Neutrophil (primary cell): ENCODE measurements at regions not wholly inside any gene's neighbourhood (a gene's known extent, or its start where the extent isn't known, plus 50 kb on each side); places are given as distances from the start of the nearest gene placed in this dataset.

Experiments
- H3K27ac ChIP-seq: fragments of 200-600 bp; sonication (generic); 2 replicates; pipeline ENCODE4 v1.5.1; 2016; ENCODE audit warnings: mild to moderate bottlenecking, moderate library complexity
- H3K27me3 ChIP-seq: fragments of 200-600 bp; sonication (generic); 2 replicates; pipeline ENCODE4 v1.6.0; 2016; ENCODE audit warnings: mild to moderate bottlenecking
- H3K36me3 ChIP-seq: fragments of 200-600 bp; sonication (generic); 2 replicates; pipeline ENCODE4 v1.5.1; 2017
- H3K4me1 ChIP-seq, 2 experiments: fragments of 200-600 bp in 1 of 2; sonication (generic) in 1 of 2; 1 replicate in 1 of 2; 2 replicates in 1 of 2; pipeline versions ENCODE4 v1.5.1 to v1.6.1; 2013 to 2016; ENCODE audit warnings: low read depth in 1 of 2, low read length in 1 of 2, mild to moderate bottlenecking in 1 of 2, moderate library complexity in 1 of 2; ENCODE audit not compliant: control insufficient read depth in 1 of 2, insufficient read depth in 1 of 2
- H3K4me3 ChIP-seq, 2 experiments: fragments of 200-600 bp in 1 of 2; sonication (generic) in 1 of 2; 1 replicate in 1 of 2; 2 replicates in 1 of 2; pipeline ENCODE4 v1.5.1; 2013 to 2016; ENCODE audit warnings: low read depth in 1 of 2, low read length in 1 of 2, mild to moderate bottlenecking in 1 of 2, moderate library complexity in 1 of 2
- H3K9me3 ChIP-seq: fragments of 200-600 bp; sonication (generic); 2 replicates; pipeline ENCODE4 v1.5.1; 2016
- TF ChIP-seq, protein P1 (sequence below): fragments of 200-600 bp; sonication (generic); IDR thresholded peaks from 2 replicates; pipeline ENCODE4 v1.5.1; 2016; ENCODE audit warnings: antibody characterized with exemption

DNA sequence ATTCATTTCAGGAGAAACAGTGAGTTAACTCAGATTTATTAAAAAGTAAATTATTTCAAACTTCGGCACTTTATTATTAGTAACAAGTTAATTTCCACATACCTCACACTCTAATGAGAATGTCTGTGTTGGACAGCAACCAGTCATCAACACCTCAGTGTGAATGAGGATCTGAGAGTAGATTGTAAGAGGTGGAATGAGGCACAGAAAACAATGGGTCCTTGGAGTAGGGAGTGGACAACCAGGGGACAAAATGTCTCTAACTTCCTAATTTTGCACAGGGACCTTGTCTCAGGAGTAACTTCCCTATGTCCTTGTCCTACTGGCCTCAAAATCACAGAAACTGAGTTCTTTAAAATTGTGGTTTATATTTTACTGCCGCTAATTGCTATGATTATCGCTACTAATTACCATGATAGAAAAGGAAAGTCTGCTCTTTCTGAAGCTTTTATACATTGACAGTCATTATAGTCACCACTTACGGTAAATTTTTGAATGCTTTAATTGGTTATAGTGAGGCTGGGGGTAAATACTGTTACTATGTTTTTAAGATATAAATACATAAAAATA lies 82.2 kb upstream of the LRPPRC start:
- H3K4me3 ChIP-seq: no peak overlapping the region
- no peaks in the 10 kb centered on the region for H3K27me3 ChIP-seq
- peaks cover 0 to 4% of the 10 kb centered on the region in 2 experiments for H3K4me1 ChIP-seq
- H3K36me3 ChIP-seq: no peaks in the 10 kb centered on the region
- TF ChIP-seq, protein P1, sequence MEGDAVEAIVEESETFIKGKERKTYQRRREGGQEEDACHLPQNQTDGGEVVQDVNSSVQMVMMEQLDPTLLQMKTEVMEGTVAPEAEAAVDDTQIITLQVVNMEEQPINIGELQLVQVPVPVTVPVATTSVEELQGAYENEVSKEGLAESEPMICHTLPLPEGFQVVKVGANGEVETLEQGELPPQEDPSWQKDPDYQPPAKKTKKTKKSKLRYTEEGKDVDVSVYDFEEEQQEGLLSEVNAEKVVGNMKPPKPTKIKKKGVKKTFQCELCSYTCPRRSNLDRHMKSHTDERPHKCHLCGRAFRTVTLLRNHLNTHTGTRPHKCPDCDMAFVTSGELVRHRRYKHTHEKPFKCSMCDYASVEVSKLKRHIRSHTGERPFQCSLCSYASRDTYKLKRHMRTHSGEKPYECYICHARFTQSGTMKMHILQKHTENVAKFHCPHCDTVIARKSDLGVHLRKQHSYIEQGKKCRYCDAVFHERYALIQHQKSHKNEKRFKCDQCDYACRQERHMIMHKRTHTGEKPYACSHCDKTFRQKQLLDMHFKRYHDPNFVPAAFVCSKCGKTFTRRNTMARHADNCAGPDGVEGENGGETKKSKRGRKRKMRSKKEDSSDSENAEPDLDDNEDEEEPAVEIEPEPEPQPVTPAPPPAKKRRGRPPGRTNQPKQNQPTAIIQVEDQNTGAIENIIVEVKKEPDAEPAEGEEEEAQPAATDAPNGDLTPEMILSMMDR: no peak
- no peak overlapping the region for H3K27ac ChIP-seq
- H3K9me3 ChIP-seq: no peaks in the 10 kb centered on the region

DNA sequence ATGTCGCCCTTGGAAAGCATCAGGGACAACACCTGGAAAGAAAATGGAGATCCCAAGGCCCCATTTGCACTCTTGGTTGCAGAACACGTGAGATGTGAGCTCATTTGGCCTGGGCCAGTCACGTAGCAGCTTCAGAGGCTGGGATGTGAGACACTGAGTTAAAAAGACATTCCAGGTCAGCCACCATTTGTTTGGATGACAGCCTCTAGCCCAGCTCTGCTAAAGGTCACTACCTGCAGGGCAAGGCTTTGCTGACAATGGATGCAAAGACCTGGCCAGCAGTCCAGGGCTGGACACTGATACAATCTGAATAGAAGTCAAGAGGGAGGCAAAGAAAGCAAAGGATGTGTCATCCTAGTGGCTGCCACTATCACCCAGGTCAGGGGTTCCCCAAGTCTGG lies 83.9 kb upstream of the LRPPRC start:
- H3K4me1 ChIP-seq: peaks cover 0 to 6% of the 10 kb centered on the region in 2 experiments
- no peak overlapping the region for H3K27ac ChIP-seq
- no peaks in the 10 kb centered on the region for H3K9me3 ChIP-seq
- TF ChIP-seq, protein P1: no peak
- H3K27me3 ChIP-seq: no peaks in the 10 kb centered on the region
- no peaks in the 10 kb centered on the region for H3K36me3 ChIP-seq
- H3K4me3 ChIP-seq: no peak overlapping the region

DNA sequence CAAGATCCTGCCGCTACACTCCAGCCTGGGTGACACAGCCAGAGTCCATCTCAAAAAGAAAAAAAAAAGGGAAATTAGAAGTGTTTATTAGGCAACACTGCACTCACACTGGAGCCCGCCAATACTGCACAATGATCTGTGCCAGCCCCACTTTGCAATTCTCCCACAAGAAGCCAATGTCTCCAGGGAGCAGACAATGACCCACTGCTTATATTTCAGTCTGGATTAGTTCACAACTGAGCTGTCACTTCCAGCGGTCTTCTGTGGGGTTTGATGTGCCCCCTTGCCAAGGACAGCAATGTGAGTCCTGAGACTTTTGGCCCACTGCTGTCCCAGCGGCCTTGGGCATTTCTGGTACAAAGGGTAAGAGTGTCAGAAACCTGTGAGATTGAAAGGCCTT lies 85.6 kb upstream of the PPM1B start:
- H3K36me3 ChIP-seq: no peaks in the 10 kb centered on the region
- TF ChIP-seq, protein P1: no peak
- no peak overlapping the region for H3K27ac ChIP-seq
- H3K4me3 ChIP-seq: no peak overlapping the region
- no peaks in the 10 kb centered on the region for H3K27me3 ChIP-seq
- H3K9me3 ChIP-seq: no peaks in the 10 kb centered on the region
- peaks cover 12 to 17% of the 10 kb centered on the region in 2 experiments for H3K4me1 ChIP-seq

DNA sequence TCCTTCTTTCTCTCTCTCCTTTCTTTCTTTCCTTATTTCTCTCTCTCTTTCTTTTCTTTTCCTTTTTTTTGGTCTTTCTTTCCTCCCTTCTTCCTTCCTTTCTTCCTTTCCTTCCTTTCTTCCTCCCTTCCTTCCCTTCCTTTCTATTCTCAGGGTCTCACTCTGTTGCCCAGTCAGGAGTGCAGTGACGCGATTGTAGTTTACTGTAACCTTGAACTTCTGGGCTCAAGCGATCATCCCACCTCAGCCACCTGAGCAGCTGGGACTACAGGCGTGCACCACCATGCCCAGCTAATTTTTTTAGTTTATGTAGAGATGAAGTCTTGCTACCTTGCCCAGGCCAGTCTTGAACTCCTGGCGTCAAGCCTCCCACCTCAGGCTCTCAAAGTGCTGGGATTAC lies 83.8 kb upstream of the PPM1B start:
- H3K27ac ChIP-seq: no peak overlapping the region
- H3K27me3 ChIP-seq: no peaks in the 10 kb centered on the region
- H3K4me1 ChIP-seq: peaks cover 17 to 26% of the 10 kb centered on the region in 2 experiments
- TF ChIP-seq, protein P1: no peak
- no peak overlapping the region for H3K4me3 ChIP-seq
- no peaks in the 10 kb centered on the region for H3K9me3 ChIP-seq
- H3K36me3 ChIP-seq: no peaks in the 10 kb centered on the region

DNA sequence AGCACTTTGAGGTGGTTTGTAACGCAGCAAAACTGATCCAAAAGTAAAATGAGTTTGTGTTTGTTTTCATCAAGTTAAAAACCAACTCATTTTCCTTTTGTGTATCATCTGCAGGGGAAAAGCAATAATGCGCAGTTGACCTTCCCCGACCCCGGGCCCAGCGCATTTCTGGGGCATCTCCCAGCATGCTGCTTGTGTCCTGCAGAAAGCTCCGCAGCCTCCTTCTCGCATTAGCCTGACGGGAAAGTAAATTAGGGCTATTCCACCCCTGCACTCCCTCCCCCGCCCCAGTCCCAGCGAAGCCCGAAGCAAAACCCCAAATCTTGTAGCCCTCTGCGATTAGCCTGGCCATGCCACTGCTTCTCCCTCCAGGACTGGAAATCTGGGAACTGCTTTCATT lies 82.0 kb upstream of the PPM1B start:
- peaks cover 35 to 44% of the 10 kb centered on the region in 2 experiments for H3K4me1 ChIP-seq
- TF ChIP-seq, protein P1: no peak
- no peak overlapping the region for H3K4me3 ChIP-seq
- no peaks in the 10 kb centered on the region for H3K36me3 ChIP-seq
- H3K27ac ChIP-seq: no peak overlapping the region
- H3K9me3 ChIP-seq: no peaks in the 10 kb centered on the region
- no peaks in the 10 kb centered on the region for H3K27me3 ChIP-seq
